IMR-90 (cell line): ENCODE measurements at regions not wholly inside any gene's neighbourhood (a gene's known extent, or its start where the extent isn't known, plus 50 kb on each side); places are given as distances from the start of the nearest gene placed in this dataset.
"Not testable (repeated sequence)": the region's sequence is repeated elsewhere in the genome, so short reads cannot be mapped to it uniquely, and the experiment has no call there.

ENCODE experiments used
- ATAC-seq: fragments of 200-7000 bp; cut with Tn5 transposase; 2 replicates; pipeline ENCODE4 v1.9.1; 2020; ENCODE audit warnings: low read depth, mild to moderate bottlenecking, moderate library complexity
- BruUV-seq: library from RNA; stranded (reverse); fragments of 400-500 nt; replicated peaks from 2 replicates; lab custom pipeline; 2021; lab: Mats Ljungman, UMichigan
- CTCF ChIA-PET: fragments of 300-600 bp; formaldehyde crosslinking; extraction: SDS; loops from one replicate; lab custom pipeline; 2021; ENCODE audit warnings: antibody characterized with exemption; lab: Yijun Ruan, JAX
- POLR2A ChIA-PET: fragments of 300-600 bp; sonication (Branson Sonifier 250); formaldehyde crosslinking; loops from one replicate; lab custom pipeline; 2022; ENCODE audit warnings: antibody characterized with exemption; ENCODE audit not compliant: unreplicated experiment; lab: Charles Lee
- DNase-seq: peaks from one replicate; pipeline ENCODE4 v3.0.0; 2013
- H2AFZ ChIP-seq: replicated peaks from 2 replicates; pipeline ENCODE3; 2013; ENCODE audit warnings: low read length, mild to moderate bottlenecking; ENCODE audit not compliant: poor library complexity
- H2AK5ac ChIP-seq: 2 replicates; pipeline ENCODE4 v1.6.1; 2013; ENCODE audit warnings: low read depth, low read length, inconsistent platforms
- H2AK9ac ChIP-seq: replicated peaks from 2 replicates; pipeline ENCODE3; 2013; ENCODE audit warnings: mild to moderate bottlenecking, low read depth, low read length, moderate library complexity; ENCODE audit not compliant: poor library complexity
- H2BK120ac ChIP-seq: 2 replicates; pipeline ENCODE4 v1.6.1; 2013; ENCODE audit warnings: low read depth, low read length, inconsistent platforms
- H2BK15ac ChIP-seq: 3 replicates; pipeline ENCODE4 v1.6.1; 2013; ENCODE audit warnings: low read depth, low read length, inconsistent platforms
- H2BK20ac ChIP-seq: 2 replicates; pipeline ENCODE4 v1.6.1; 2013; ENCODE audit warnings: low read depth, mild to moderate bottlenecking, inconsistent platforms, low read length, moderate library complexity
- H2BK5ac ChIP-seq: 2 replicates; pipeline ENCODE4 v1.6.1; 2013; ENCODE audit warnings: mild to moderate bottlenecking, low read depth, low read length, inconsistent platforms; ENCODE audit not compliant: poor library complexity, severe bottlenecking
- H3K14ac ChIP-seq: replicated peaks from 2 replicates; pipeline ENCODE4 v1.6.1; 2013; ENCODE audit warnings: low read depth, low read length, inconsistent platforms
- H3K18ac ChIP-seq: 2 replicates; pipeline ENCODE4 v1.6.1; 2013; ENCODE audit warnings: low read depth, low read length, control low read depth
- H3K23ac ChIP-seq: 2 replicates; pipeline ENCODE4 v1.6.1; 2013; ENCODE audit warnings: low read depth, low read length, inconsistent platforms
- H3K27ac ChIP-seq: 2 replicates; pipeline ENCODE4 v1.5.1; 2013; ENCODE audit warnings: mild to moderate bottlenecking, control low read depth, low read length; ENCODE audit not compliant: insufficient read depth
- H3K27me3 ChIP-seq: 2 replicates; pipeline ENCODE4 v1.6.1; 2013; ENCODE audit warnings: low read length; ENCODE audit not compliant: control insufficient read depth, insufficient read depth
- H3K36me3 ChIP-seq: 2 replicates; pipeline ENCODE4 v1.6.1; 2013; ENCODE audit warnings: low read length, mixed read lengths; ENCODE audit not compliant: control insufficient read depth, insufficient read depth
- H3K4ac ChIP-seq: 2 replicates; pipeline ENCODE4 v1.6.1; 2013; ENCODE audit warnings: low read depth, low read length, inconsistent platforms
- H3K4me1 ChIP-seq: 2 replicates; pipeline ENCODE4 v1.6.1; 2013; ENCODE audit warnings: low read length, mixed read lengths; ENCODE audit not compliant: control insufficient read depth, insufficient read depth
- H3K4me2 ChIP-seq: 2 replicates; pipeline ENCODE4 v1.6.1; 2013; ENCODE audit warnings: low read depth, mild to moderate bottlenecking, control low read depth, low read length, moderate library complexity
- H3K4me3 ChIP-seq: 2 replicates; pipeline ENCODE4 v1.5.1; 2013; ENCODE audit warnings: low read depth, mild to moderate bottlenecking, control low read depth, low read length, moderate library complexity; ENCODE audit not compliant: insufficient read depth
- H3K56ac ChIP-seq: 2 replicates; pipeline ENCODE4 v1.6.1; 2013; ENCODE audit warnings: low read length, inconsistent platforms; ENCODE audit not compliant: insufficient read depth; ENCODE audit errors: extremely low read depth
- H3K79me1 ChIP-seq, 2 experiments: 2 replicates each; pipeline ENCODE4 v1.6.1; 2013; ENCODE audit warnings: low read length in 2 of 2, inconsistent platforms in 1 of 2, low read depth in 1 of 2
- H3K9ac ChIP-seq: 2 replicates; pipeline ENCODE4 v1.6.1; 2013; ENCODE audit warnings: low read depth, low read length, control low read depth
- H3K9me1 ChIP-seq: 2 replicates; pipeline ENCODE4 v1.6.1; 2013; ENCODE audit warnings: low read length, inconsistent platforms; ENCODE audit not compliant: insufficient read depth
- H3K9me3 ChIP-seq: 2 replicates; pipeline ENCODE4 v1.6.1; 2013; ENCODE audit warnings: low read length; ENCODE audit not compliant: control insufficient read depth, insufficient read depth
- H4K20me1 ChIP-seq: 2 replicates; pipeline ENCODE4 v1.6.1; 2013; ENCODE audit warnings: low read length, inconsistent platforms; ENCODE audit not compliant: insufficient read depth
- H4K5ac ChIP-seq: 2 replicates; pipeline ENCODE4 v1.6.1; 2013; ENCODE audit warnings: mild to moderate bottlenecking, low read depth, low read length, control low read depth
- H4K8ac ChIP-seq, 2 experiments: 2 replicates each; pipeline ENCODE4 v1.6.1; 2013; ENCODE audit warnings: low read depth in 2 of 2, low read length in 2 of 2, control low read depth in 1 of 2, inconsistent platforms in 1 of 2
- H4K91ac ChIP-seq: 2 replicates; pipeline ENCODE4 v1.6.1; 2013; ENCODE audit warnings: low read depth, low read length, inconsistent platforms; ENCODE audit not compliant: insufficient read depth
- whole genome bisulfite sequencing, 2 experiments: methylation state at CpG; one replicate each; pipeline versions ENCODE4 v1.1.5 to v1.1.7; 2013; ENCODE audit warnings: missing lambda C conversion rate in 2 of 2; ENCODE audit not compliant: insufficient read length in 1 of 2; ENCODE audit errors: extremely low coverage in 2 of 2; 5-methylcytosine and 5-hydroxymethylcytosine counted together
- dilution Hi-C: fragments of 300-500 bp; cut with HindIII; formaldehyde crosslinking; loops from one replicate; pipeline ENCODE4 v1.14.3; 2018; ENCODE audit warnings: low sequenced_read_pairs; ENCODE audit not compliant: unreplicated experiment
- in situ Hi-C: fragments of 300-500 bp; cut with MboI; formaldehyde crosslinking; loops from 3 replicates; pipeline ENCODE4 v1.14.3; 2019; ENCODE audit warnings: low sequenced_read_pairs, inconsistent platforms, mixed read lengths
- intact Hi-C: fragments of 100-400 bp; cut with micrococcal nuclease; formaldehyde crosslinking; loops from 2 replicates; pipeline ENCODE4 v1.10.0; 2022

- H3K27ac ChIP-seq, BruUV-seq, H2AFZ ChIP-seq, H4K8ac ChIP-seq, H2BK120ac ChIP-seq, H2BK5ac ChIP-seq, ATAC-seq, H4K20me1 ChIP-seq, POLR2A ChIA-PET, H2AK5ac ChIP-seq, H3K4ac ChIP-seq, H4K91ac ChIP-seq, H3K9me1 ChIP-seq, H3K56ac ChIP-seq, H3K36me3 ChIP-seq, H3K9ac ChIP-seq, dilution Hi-C loops, H3K9me3 ChIP-seq, H3K4me3 ChIP-seq, H3K79me1 ChIP-seq, DNase-seq, H2BK15ac ChIP-seq, H2BK20ac ChIP-seq, H3K4me2 ChIP-seq, H2AK9ac ChIP-seq, H3K27me3 ChIP-seq, H3K18ac ChIP-seq, H3K23ac ChIP-seq, H4K5ac ChIP-seq, H3K4me1 ChIP-seq, intact Hi-C loops, in situ Hi-C loops, H3K14ac ChIP-seq, CTCF ChIA-PET: not testable (repeated sequence)
- WGBS, 2 experiments = no CpG with 5 or more reads among the region's 2 CpGs
Measured at GRCh38 chr10:37525410-37525809, 332.0 kb downstream of the ZNF248 start.
